ENCODE measurements at regions not wholly inside any gene's neighbourhood (a gene's known extent, or its start where the extent isn't known, plus 50 kb on each side); places are given as distances from the start of the nearest gene placed in this dataset.

- DNase-seq (ENCODE audit: low spot score in 2 of 2): peak; percentile 24 to 71
- intact Hi-C loops (cut with DNase I): no loop called here
- H3K27me3 ChIP-seq: no peaks in the 10 kb centered on the region
- no peaks in the 10 kb centered on the region for H3K9me3 ChIP-seq
- no peaks in the 10 kb centered on the region for H3K36me3 ChIP-seq
- TF ChIP-seq, protein P1, sequence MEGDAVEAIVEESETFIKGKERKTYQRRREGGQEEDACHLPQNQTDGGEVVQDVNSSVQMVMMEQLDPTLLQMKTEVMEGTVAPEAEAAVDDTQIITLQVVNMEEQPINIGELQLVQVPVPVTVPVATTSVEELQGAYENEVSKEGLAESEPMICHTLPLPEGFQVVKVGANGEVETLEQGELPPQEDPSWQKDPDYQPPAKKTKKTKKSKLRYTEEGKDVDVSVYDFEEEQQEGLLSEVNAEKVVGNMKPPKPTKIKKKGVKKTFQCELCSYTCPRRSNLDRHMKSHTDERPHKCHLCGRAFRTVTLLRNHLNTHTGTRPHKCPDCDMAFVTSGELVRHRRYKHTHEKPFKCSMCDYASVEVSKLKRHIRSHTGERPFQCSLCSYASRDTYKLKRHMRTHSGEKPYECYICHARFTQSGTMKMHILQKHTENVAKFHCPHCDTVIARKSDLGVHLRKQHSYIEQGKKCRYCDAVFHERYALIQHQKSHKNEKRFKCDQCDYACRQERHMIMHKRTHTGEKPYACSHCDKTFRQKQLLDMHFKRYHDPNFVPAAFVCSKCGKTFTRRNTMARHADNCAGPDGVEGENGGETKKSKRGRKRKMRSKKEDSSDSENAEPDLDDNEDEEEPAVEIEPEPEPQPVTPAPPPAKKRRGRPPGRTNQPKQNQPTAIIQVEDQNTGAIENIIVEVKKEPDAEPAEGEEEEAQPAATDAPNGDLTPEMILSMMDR (IDR thresholded peaks at IDR 0.05): peak in 2 of 3 experiments; percentile 32 to 46
- no peak overlapping the region for H3K27ac ChIP-seq
- no peak overlapping the region for H3K4me3 ChIP-seq
- no peaks in the 10 kb centered on the region for H3K4me1 ChIP-seq
Measured at GRCh38 chr10:6920072-6921019, 340.3 kb upstream of the PRKCQ start.

- H3K27ac ChIP-seq: no peak overlapping the region
- TF ChIP-seq, protein P1 (IDR thresholded peaks at IDR 0.05): no peak
- no peaks in the 10 kb centered on the region for H3K4me1 ChIP-seq
- H3K36me3 ChIP-seq: no peaks in the 10 kb centered on the region
- intact Hi-C loops (cut with DNase I): no loop called here
- no peaks in the 10 kb centered on the region for H3K27me3 ChIP-seq
- DNase-seq (ENCODE audit: low spot score in 2 of 2): no peak
- no peaks in the 10 kb centered on the region for H3K9me3 ChIP-seq
- no peak overlapping the region for H3K4me3 ChIP-seq
Measured at GRCh38 chr10:6919077-6919476, 339.0 kb upstream of the PRKCQ start.

DNA sequence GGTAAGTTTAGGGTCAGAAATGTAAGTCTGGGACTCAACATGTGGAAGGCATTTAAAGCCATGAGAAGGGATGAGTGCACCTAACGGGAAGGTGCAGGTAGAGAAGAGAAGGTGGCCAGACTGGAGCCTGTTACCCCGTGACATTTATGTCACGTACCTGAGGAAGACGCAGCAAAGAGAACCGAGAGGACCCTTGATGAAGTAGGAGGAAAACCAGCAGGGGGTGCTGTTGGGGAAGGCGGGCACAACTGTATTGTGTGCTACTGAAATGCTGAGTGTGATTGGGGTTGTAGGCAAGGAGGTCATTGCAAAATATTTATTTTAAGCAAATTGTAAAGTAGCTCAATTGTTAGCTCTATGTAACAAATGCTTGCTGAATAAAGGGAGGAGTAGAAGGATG is 338.2 kb upstream of the PRKCQ start:
- no peak overlapping the region for H3K27ac ChIP-seq
- no peaks in the 10 kb centered on the region for H3K9me3 ChIP-seq
- DNase-seq (ENCODE audit: low spot score in 2 of 2): peak in 1 of 2 donors; percentile 67
- no peak overlapping the region for H3K4me3 ChIP-seq
- no peaks in the 10 kb centered on the region for H3K4me1 ChIP-seq
- TF ChIP-seq, protein P1 (IDR thresholded peaks at IDR 0.05): peak in 1 of 3 experiments; percentile 14
- no peaks in the 10 kb centered on the region for H3K36me3 ChIP-seq
- H3K27me3 ChIP-seq: no peaks in the 10 kb centered on the region
- intact Hi-C loops (cut with DNase I): no loop called here

DNA sequence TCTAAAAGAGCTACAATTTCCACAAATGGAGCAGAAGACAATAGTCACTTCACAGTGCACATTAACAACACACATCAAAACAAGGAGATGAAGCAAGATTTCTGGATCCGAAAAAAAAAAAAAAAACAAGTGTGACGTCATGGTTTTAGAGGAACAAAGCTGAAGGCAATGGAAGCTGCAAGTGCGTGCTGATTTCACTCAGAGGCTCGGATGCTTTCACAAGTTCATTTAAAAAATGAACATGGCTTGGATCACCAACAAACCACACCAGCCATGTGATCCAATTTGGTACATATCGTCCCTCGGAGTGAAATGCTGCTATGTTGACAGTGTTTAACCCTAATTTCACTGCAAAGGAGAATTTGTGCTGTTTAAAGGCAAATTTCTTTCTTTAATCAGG is 337.0 kb upstream of the PRKCQ start:
- Histone ChIP-seq H3K9me3 (no peaks in the 10 kb centered on the region), H3K36me3 (no peaks in the 10 kb centered on the region), H3K4me1 (no peaks in the 10 kb centered on the region), H3K27ac (no peak overlapping the region), H3K27me3 (no peaks in the 10 kb centered on the region), H3K4me3 (no peak overlapping the region)
- TF ChIP-seq, protein P1 (IDR thresholded peaks at IDR 0.05): no peak
- DNase-seq (ENCODE audit: low spot score in 2 of 2): no peak
- intact Hi-C loops (cut with DNase I): no loop called here

GRCh38 chr10:6916601-6917000 is 336.5 kb upstream of the PRKCQ start:
- intact Hi-C loops (cut with DNase I): no loop called here
- TF ChIP-seq, protein P1 (IDR thresholded peaks at IDR 0.05): no peak
- no peak for DNase-seq (ENCODE audit: low spot score in 2 of 2)
- Histone ChIP-seq H3K27me3 (no peaks in the 10 kb centered on the region), H3K27ac (no peak overlapping the region), H3K9me3 (no peaks in the 10 kb centered on the region), H3K4me1 (no peaks in the 10 kb centered on the region), H3K36me3 (no peaks in the 10 kb centered on the region), H3K4me3 (no peak overlapping the region)
